Breast epithelium (tissue), 4 donors: ENCODE measurements at regions not wholly inside any gene's neighbourhood (a gene's known extent, or its start where the extent isn't known, plus 50 kb on each side); places are given as distances from the start of the nearest gene placed in this dataset.

Experiments used
- DNase-seq, 2 donors: peaks; one replicate each; pipeline ENCODE4 v3.0.0-alpha.2; 2019; ENCODE audit warnings: low spot score in 2 of 2
- H3K27ac ChIP-seq, 2 donors: fragments of 200-600 bp; sonication (generic) in 1 of 2; one replicate each; pipeline ENCODE4 v1.5.1; 2016 to 2019; ENCODE audit warnings: mild to moderate bottlenecking in 1 of 2
- H3K27me3 ChIP-seq, 2 donors: fragments of 200-600 bp; sonication (generic) in 1 of 2; one replicate each; pipeline versions ENCODE4 v1.5.1 to v1.6.0; 2017 to 2019; ENCODE audit warnings: control low read depth in 1 of 2, mild to moderate bottlenecking in 1 of 2
- H3K36me3 ChIP-seq: fragments of 200-600 bp; one replicate; pipeline ENCODE4 v1.5.1; 2019
- H3K4me1 ChIP-seq, 2 donors: fragments of 200-600 bp; sonication (generic); one replicate each; pipeline ENCODE4 v1.5.1; 2016 to 2019; ENCODE audit warnings: control low read depth in 1 of 2
- H3K4me3 ChIP-seq, 3 donors: fragments of 200-600 bp; sonication (generic); 1 replicate in 2 of 3; 2 replicates in 1 of 3; pipeline ENCODE4 v1.5.1; 2016 to 2019; ENCODE audit warnings: mild to moderate bottlenecking in 3 of 3, moderate library complexity in 2 of 3
- H3K9me3 ChIP-seq, 2 donors: fragments of 200-600 bp; sonication (generic) in 1 of 2; one replicate each; pipeline ENCODE4 v1.5.1; 2016 to 2019; ENCODE audit warnings: control low read depth in 1 of 2
- CTCF ChIP-seq, 3 donors: fragments of 450-650 bp; IDR thresholded peaks; one replicate each; pipeline ENCODE4 v1.5.1; 2016 to 2017; ENCODE audit warnings: antibody characterized with exemption in 3 of 3, mild to moderate bottlenecking in 3 of 3, moderate library complexity in 3 of 3
- POLR2A ChIP-seq: fragments of 450-650 bp; IDR thresholded peaks from one replicate; pipeline ENCODE4 v1.6.1; 2016; ENCODE audit warnings: antibody characterized with exemption, mild to moderate bottlenecking, moderate library complexity
- POLR2AphosphoS5 ChIP-seq, 3 donors: sonication (generic); formaldehyde crosslinking; IDR thresholded peaks; one replicate each; pipeline ENCODE4 v1.6.1; 2017; ENCODE audit warnings: antibody characterized with exemption in 3 of 3
- intact Hi-C: fragments of 100-400 bp; cut with DNase I; formaldehyde crosslinking; loops from one replicate; pipeline ENCODE4 v1.15.1; 2023; ENCODE audit warnings: low total_unique reads

- no peak for TF ChIP-seq CTCF (IDR thresholded peaks at IDR 0.05)
- Histone ChIP-seq H3K4me1 (no peaks in the 10 kb centered on the region), H3K27me3 (no peaks in the 10 kb centered on the region), H3K4me3 (no peak overlapping the region), H3K27ac (no peak overlapping the region), H3K9me3 (no peaks in the 10 kb centered on the region), H3K36me3 (no peaks in the 10 kb centered on the region)
- no peak for DNase-seq
- intact Hi-C loops: no loop called here
Measured at GRCh38 chr2:38230756-38231155, 146.3 kb downstream of the ATL2 start.

- intact Hi-C loops: no loop called here
- TF ChIP-seq POLR2A (no peak), CTCF (IDR thresholded peaks at IDR 0.05) (no peak), POLR2AphosphoS5 (IDR thresholded peaks at IDR 0.05) (no peak)
- Histone ChIP-seq H3K27me3 (no peaks in the 10 kb centered on the region), H3K36me3 (no peaks in the 10 kb centered on the region), H3K9me3 (no peaks in the 10 kb centered on the region), H3K4me3 (no peak overlapping the region), H3K4me1 (no peaks in the 10 kb centered on the region), H3K27ac (no peak overlapping the region)
- DNase-seq: no peak
Measured at GRCh38 chr2:38228753-38229152, 148.3 kb downstream of the ATL2 start.

- no peak overlapping the region for H3K27ac ChIP-seq
- no peaks in the 10 kb centered on the region for H3K9me3 ChIP-seq
- TF ChIP-seq POLR2A (no peak), POLR2AphosphoS5 (IDR thresholded peaks at IDR 0.05) (no peak), CTCF (IDR thresholded peaks at IDR 0.05) (no peak)
- no peaks in the 10 kb centered on the region for H3K4me1 ChIP-seq
- no peak for DNase-seq
- intact Hi-C loops: no loop called here
- no peaks in the 10 kb centered on the region for H3K27me3 ChIP-seq
- no peaks in the 10 kb centered on the region for H3K36me3 ChIP-seq
- no peak overlapping the region for H3K4me3 ChIP-seq
Measured at GRCh38 chr2:38224821-38225437, 149.0 kb upstream of the CYP1B1 start.

GRCh38 chr2:38224181-38224580, 148.2 kb upstream of the CYP1B1 start:
- Histone ChIP-seq H3K4me3 (no peak overlapping the region), H3K36me3 (no peaks in the 10 kb centered on the region), H3K4me1 (no peaks in the 10 kb centered on the region), H3K27me3 (no peaks in the 10 kb centered on the region), H3K9me3 (no peaks in the 10 kb centered on the region), H3K27ac (no peak overlapping the region)
- DNase-seq: no peak
- intact Hi-C loops: no loop called here
- no peak for TF ChIP-seq POLR2AphosphoS5 (IDR thresholded peaks at IDR 0.05)
- TF ChIP-seq CTCF (IDR thresholded peaks at IDR 0.05): no peak
- TF ChIP-seq POLR2A: no peak

GRCh38 chr2:38223256-38223655, 147.3 kb upstream of the CYP1B1 start:
- no peaks in the 10 kb centered on the region for H3K27me3 ChIP-seq
- intact Hi-C loops: no loop called here
- no peaks in the 10 kb centered on the region for H3K36me3 ChIP-seq
- no peaks in the 10 kb centered on the region for H3K9me3 ChIP-seq
- H3K27ac ChIP-seq: no peak overlapping the region
- H3K4me1 ChIP-seq: no peaks in the 10 kb centered on the region
- DNase-seq: no peak
- no peak for TF ChIP-seq POLR2AphosphoS5 (IDR thresholded peaks at IDR 0.05)
- no peak for TF ChIP-seq CTCF (IDR thresholded peaks at IDR 0.05)
- no peak for TF ChIP-seq POLR2A
- no peak overlapping the region for H3K4me3 ChIP-seq
